ENCODE measurements at regions not wholly inside any gene's neighbourhood (a gene's known extent, or its start where the extent isn't known, plus 50 kb on each side); places are given as distances from the start of the nearest gene placed in this dataset.

DNA sequence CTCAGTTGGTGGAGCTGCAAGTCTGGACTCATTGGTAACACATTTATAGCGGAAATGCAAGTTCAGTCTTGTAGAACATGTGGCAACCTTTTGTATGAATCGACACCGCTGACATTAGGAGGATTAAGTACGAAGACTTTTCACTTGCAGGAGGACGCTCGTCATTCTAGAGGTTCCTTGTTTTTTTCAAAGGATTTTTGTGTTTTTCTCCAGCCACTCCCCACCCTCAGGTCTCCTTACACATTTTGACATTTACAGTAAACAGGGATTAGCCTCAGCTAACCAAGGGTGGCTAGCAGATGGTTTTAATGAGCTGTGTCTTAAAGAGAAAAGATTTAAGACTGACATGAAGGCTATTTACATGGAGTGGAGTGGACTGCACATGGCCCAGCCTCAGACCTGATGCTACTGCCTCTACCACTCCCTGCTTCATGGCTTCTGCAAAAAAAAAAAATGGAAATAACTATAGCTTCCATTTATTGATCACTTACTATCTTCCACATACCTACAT lies 173.8 kb downstream of the TRIB2 start:
- TF ChIP-seq SP2 (IDR thresholded peaks at IDR 0.05; ENCODE audit: low read length) = no peak
- TF ChIP-seq BCL11A (IDR thresholded peaks at IDR 0.05; ENCODE audit: low read depth in 2 of 2, low read length in 2 of 2) = no peak
- TF ChIP-seq, protein P1, sequence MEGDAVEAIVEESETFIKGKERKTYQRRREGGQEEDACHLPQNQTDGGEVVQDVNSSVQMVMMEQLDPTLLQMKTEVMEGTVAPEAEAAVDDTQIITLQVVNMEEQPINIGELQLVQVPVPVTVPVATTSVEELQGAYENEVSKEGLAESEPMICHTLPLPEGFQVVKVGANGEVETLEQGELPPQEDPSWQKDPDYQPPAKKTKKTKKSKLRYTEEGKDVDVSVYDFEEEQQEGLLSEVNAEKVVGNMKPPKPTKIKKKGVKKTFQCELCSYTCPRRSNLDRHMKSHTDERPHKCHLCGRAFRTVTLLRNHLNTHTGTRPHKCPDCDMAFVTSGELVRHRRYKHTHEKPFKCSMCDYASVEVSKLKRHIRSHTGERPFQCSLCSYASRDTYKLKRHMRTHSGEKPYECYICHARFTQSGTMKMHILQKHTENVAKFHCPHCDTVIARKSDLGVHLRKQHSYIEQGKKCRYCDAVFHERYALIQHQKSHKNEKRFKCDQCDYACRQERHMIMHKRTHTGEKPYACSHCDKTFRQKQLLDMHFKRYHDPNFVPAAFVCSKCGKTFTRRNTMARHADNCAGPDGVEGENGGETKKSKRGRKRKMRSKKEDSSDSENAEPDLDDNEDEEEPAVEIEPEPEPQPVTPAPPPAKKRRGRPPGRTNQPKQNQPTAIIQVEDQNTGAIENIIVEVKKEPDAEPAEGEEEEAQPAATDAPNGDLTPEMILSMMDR (IDR thresholded peaks at IDR 0.05; ENCODE audit: control extremely low read depth in 1 of 3, insufficient read depth in 1 of 3, low read depth in 1 of 3, low read length in 3 of 3) = no peak
- TF ChIP-seq, protein P2, sequence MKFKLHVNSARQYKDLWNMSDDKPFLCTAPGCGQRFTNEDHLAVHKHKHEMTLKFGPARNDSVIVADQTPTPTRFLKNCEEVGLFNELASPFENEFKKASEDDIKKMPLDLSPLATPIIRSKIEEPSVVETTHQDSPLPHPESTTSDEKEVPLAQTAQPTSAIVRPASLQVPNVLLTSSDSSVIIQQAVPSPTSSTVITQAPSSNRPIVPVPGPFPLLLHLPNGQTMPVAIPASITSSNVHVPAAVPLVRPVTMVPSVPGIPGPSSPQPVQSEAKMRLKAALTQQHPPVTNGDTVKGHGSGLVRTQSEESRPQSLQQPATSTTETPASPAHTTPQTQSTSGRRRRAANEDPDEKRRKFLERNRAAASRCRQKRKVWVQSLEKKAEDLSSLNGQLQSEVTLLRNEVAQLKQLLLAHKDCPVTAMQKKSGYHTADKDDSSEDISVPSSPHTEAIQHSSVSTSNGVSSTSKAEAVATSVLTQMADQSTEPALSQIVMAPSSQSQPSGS (IDR thresholded peaks at IDR 0.05; ENCODE audit: low read length) = no peak
- no peak for TF ChIP-seq POU5F1 (IDR thresholded peaks at IDR 0.05; ENCODE audit: low read depth, low read length)
- TF ChIP-seq SIN3A (conservative IDR thresholded peaks at IDR 0.05 in 1 of 2, IDR thresholded peaks at IDR 0.05 in 1 of 2; ENCODE audit: low read depth in 1 of 2, low read length in 2 of 2) = no peak
- TF ChIP-seq, protein P3, sequence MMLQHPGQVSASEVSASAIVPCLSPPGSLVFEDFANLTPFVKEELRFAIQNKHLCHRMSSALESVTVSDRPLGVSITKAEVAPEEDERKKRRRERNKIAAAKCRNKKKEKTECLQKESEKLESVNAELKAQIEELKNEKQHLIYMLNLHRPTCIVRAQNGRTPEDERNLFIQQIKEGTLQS (IDR thresholded peaks at IDR 0.05; ENCODE audit: insufficient read depth, low read depth, low read length) = no peak
- TF ChIP-seq POLR2A (IDR thresholded peaks at IDR 0.05; ENCODE audit: control extremely low read depth in 1 of 2, low read depth in 2 of 2, low read length in 2 of 2) = no peak

Measured in H1 (cell line).